HS-27A (cell line): ENCODE measurements at regions not wholly inside any gene's neighbourhood (a gene's known extent, or its start where the extent isn't known, plus 50 kb on each side); places are given as distances from the start of the nearest gene placed in this dataset.

Experiments
- DNase-seq: peaks from one replicate; pipeline ENCODE4 v3.0.0-alpha.2; 2012; ENCODE audit warnings: low read depth, missing footprints

- DNase-seq = no peak
Observed at GRCh38 chr16:73434621-73435020, 386.7 kb upstream of the ZFHX3 start.

- DNase-seq = no peak
Observed at GRCh38 chr16:73433731-73434307, 385.9 kb upstream of the ZFHX3 start.

GRCh38 chr16:73432850-73433730 lies 385.2 kb upstream of the ZFHX3 start:
- no peak for DNase-seq

- DNase-seq = no peak
Observed at GRCh38 chr16:73430138-73430537, 382.2 kb upstream of the ZFHX3 start.

GRCh38 chr16:73428121-73428520 lies 380.2 kb upstream of the ZFHX3 start:
- DNase-seq = no peak

- DNase-seq = no peak
Observed at GRCh38 chr16:73427164-73427563, 379.2 kb upstream of the ZFHX3 start.

- no peak for DNase-seq
Observed at GRCh38 chr16:73426433-73427160, 378.7 kb upstream of the ZFHX3 start.

GRCh38 chr16:73420676-73421075 lies 372.7 kb upstream of the ZFHX3 start:
- peak; percentile 46 for DNase-seq

- DNase-seq = no peak
Observed at GRCh38 chr16:73420244-73420643, 372.3 kb upstream of the ZFHX3 start.

GRCh38 chr16:73418691-73419090 lies 370.8 kb upstream of the ZFHX3 start:
- DNase-seq = no peak

- DNase-seq = no peak
Observed at GRCh38 chr16:73418051-73418450, 370.1 kb upstream of the ZFHX3 start.

- DNase-seq = no peak
Observed at GRCh38 chr16:73415286-73415685, 367.4 kb upstream of the ZFHX3 start.

- no peak for DNase-seq
Observed at GRCh38 chr16:73414638-73415037, 366.7 kb upstream of the ZFHX3 start.

GRCh38 chr16:73413830-73414190 lies 365.9 kb upstream of the ZFHX3 start:
- no peak for DNase-seq

GRCh38 chr16:73413091-73413829 lies 365.3 kb upstream of the ZFHX3 start:
- DNase-seq = no peak

- no peak for DNase-seq
Observed at GRCh38 chr16:73412416-73412815, 364.5 kb upstream of the ZFHX3 start.

GRCh38 chr16:73408716-73409115 lies 360.8 kb upstream of the ZFHX3 start:
- no peak for DNase-seq

- DNase-seq = no peak
Observed at GRCh38 chr16:73408311-73408710, 360.4 kb upstream of the ZFHX3 start.

- peak; percentile 60 for DNase-seq
Observed at GRCh38 chr16:73405851-73406250, 357.9 kb upstream of the ZFHX3 start.

GRCh38 chr16:73404001-73404400 lies 356.1 kb upstream of the ZFHX3 start:
- no peak for DNase-seq

- DNase-seq = no peak
Observed at GRCh38 chr16:73403291-73403690, 355.4 kb upstream of the ZFHX3 start.

GRCh38 chr16:73400951-73401350 lies 353.0 kb upstream of the ZFHX3 start:
- DNase-seq = no peak
